OCI-LY7 (cell line): ENCODE measurements at regions not wholly inside any gene's neighbourhood (a gene's known extent, or its start where the extent isn't known, plus 50 kb on each side); places are given as distances from the start of the nearest gene placed in this dataset.

Experiments
- BruUV-seq: library from RNA; stranded (reverse); fragments of 400-500 nt; replicated peaks from 2 replicates; lab custom pipeline; 2021; lab: Mats Ljungman, UMichigan
- CTCF ChIA-PET: fragments of 300-600 bp; sonication (Branson Sonifier 250); formaldehyde crosslinking; loops from one replicate; lab custom pipeline; 2022; ENCODE audit warnings: antibody characterized with exemption; ENCODE audit not compliant: unreplicated experiment; lab: Charles Lee
- POLR2A ChIA-PET: fragments of 300-600 bp; sonication (Branson Sonifier 250); formaldehyde crosslinking; loops from one replicate; lab custom pipeline; 2022; ENCODE audit warnings: antibody characterized with exemption; lab: Charles Lee
- DNase-seq: peaks from one replicate; pipeline ENCODE4 v3.0.0-alpha.2; 2015; ENCODE audit warnings: low spot score
- H2AFZ ChIP-seq: fragments of 200-600 bp; sonication (generic), shearing (Covaris generic); 2 replicates; pipeline ENCODE4 v1.6.1; 2014; ENCODE audit warnings: mild to moderate bottlenecking, antibody characterized with exemption, low read length, moderate library complexity
- H3K27ac ChIP-seq: fragments of 200-600 bp; sonication (generic); 2 replicates; pipeline ENCODE4 v1.5.1; 2014; ENCODE audit warnings: mixed run types, low read depth, mild to moderate bottlenecking, moderate library complexity, low read length, inconsistent platforms; ENCODE audit not compliant: poor library complexity, severe bottlenecking
- H3K36me3 ChIP-seq: fragments of 200-600 bp; sonication (generic); 2 replicates; pipeline ENCODE4 v1.6.1; 2014; ENCODE audit warnings: mild to moderate bottlenecking, antibody characterized with exemption, low read length, moderate library complexity, mixed read lengths; ENCODE audit not compliant: insufficient read depth
- H3K4me1 ChIP-seq: fragments of 200-600 bp; sonication (generic); 2 replicates; pipeline ENCODE4 v1.5.1; 2014; ENCODE audit warnings: mild to moderate bottlenecking, low read length; ENCODE audit not compliant: insufficient read depth, poor library complexity, severe bottlenecking
- H3K4me2 ChIP-seq: fragments of 200-600 bp; sonication (generic); 2 replicates; pipeline ENCODE4 v1.6.1; 2014; ENCODE audit warnings: mild to moderate bottlenecking, low read length
- H3K4me3 ChIP-seq: fragments of 200-600 bp; sonication (generic); 2 replicates; pipeline ENCODE4 v1.5.1; 2014; ENCODE audit warnings: mild to moderate bottlenecking, low read depth, low read length; ENCODE audit not compliant: poor library complexity, severe bottlenecking
- H3K79me2 ChIP-seq: fragments of 200-600 bp; sonication (generic); 2 replicates; pipeline ENCODE4 v1.6.1; 2016; ENCODE audit warnings: low read depth, mild to moderate bottlenecking, low read length, moderate library complexity, mixed read lengths; ENCODE audit not compliant: insufficient read depth
- H3K9me2 ChIP-seq: fragments of 200-600 bp; sonication (generic); 2 replicates; pipeline ENCODE4 v1.6.1; 2016; ENCODE audit warnings: mild to moderate bottlenecking, low read length, mixed read lengths; ENCODE audit not compliant: insufficient read depth
- H3K9me3 ChIP-seq: fragments of 200-600 bp; sonication (generic); 2 replicates; pipeline ENCODE4 v1.6.1; 2014; ENCODE audit warnings: mild to moderate bottlenecking, mixed run types, low read length, mixed read lengths
- H4K20me1 ChIP-seq: fragments of 200-600 bp; sonication (generic); 2 replicates; pipeline ENCODE4 v1.6.1; 2014; ENCODE audit warnings: mild to moderate bottlenecking, antibody characterized with exemption, low read length, moderate library complexity, mixed read lengths; ENCODE audit not compliant: insufficient read depth
- CTCF ChIP-seq: fragments of 200-600 bp; sonication (generic); conservative IDR thresholded peaks from 2 replicates; pipeline ENCODE4 v1.5.1; 2014; ENCODE audit warnings: mild to moderate bottlenecking, antibody characterized with exemption, low read length, moderate library complexity, mixed read lengths
- EZH2phosphoT487 ChIP-seq: fragments of 200-600 bp; sonication (generic); IDR thresholded peaks from 2 replicates; pipeline ENCODE4 v1.6.1; 2018; ENCODE audit warnings: low read depth, borderline replicate concordance, mild to moderate bottlenecking, mixed run types, antibody characterized with exemption, low read length, moderate library complexity, mixed read lengths
- intact Hi-C: fragments of 100-400 bp; cut with micrococcal nuclease; formaldehyde crosslinking; loops from one replicate; pipeline ENCODE4 v1.10.0; 2022; ENCODE audit not compliant: unreplicated experiment

- CTCF ChIA-PET, result no interaction called here
- Histone ChIP-seq H3K36me3 (no peaks in the 10 kb centered on the region), H4K20me1 (no peaks in the 10 kb centered on the region), H3K79me2 (no peaks in the 10 kb centered on the region), H3K4me1 (no peaks in the 10 kb centered on the region), H3K4me2 (no peak overlapping the region), H3K4me3 (no peak overlapping the region), H2AFZ (no peak overlapping the region), H3K9me2 (no peaks in the 10 kb centered on the region), H3K27ac (no peak overlapping the region), H3K9me3 (no peaks in the 10 kb centered on the region)
- intact Hi-C loops, result no loop called here
- no TSS peak for BruUV-seq
- TF ChIP-seq CTCF (no peak), EZH2phosphoT487 (no peak)
- POLR2A ChIA-PET, result no interaction called here
- no peak for DNase-seq
These were observed 126.1 kb downstream of the DISP1 start for GRCh38 chr1:222940906-222941305.

DNA sequence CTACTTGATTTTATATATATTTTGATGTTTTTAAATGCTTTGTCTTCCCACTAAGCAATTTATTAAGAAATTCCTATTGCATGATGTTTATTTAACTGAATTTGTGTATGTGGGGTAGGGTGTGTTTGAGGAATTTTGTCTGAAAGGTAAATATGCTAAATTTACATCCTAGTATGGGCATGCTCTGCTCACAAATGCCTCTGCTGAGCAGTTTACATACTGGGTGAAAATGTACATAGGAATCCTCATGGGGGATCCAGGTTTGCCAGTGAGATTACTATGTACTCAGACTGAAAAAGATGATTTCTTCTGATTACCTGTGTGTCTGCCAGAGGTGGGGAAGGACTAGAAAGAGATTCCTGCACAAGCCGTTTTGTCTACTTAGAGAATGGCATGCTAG lies 126.6 kb downstream of the DISP1 start:
- no TSS peak for BruUV-seq
- POLR2A ChIA-PET, result no interaction called here

DNA sequence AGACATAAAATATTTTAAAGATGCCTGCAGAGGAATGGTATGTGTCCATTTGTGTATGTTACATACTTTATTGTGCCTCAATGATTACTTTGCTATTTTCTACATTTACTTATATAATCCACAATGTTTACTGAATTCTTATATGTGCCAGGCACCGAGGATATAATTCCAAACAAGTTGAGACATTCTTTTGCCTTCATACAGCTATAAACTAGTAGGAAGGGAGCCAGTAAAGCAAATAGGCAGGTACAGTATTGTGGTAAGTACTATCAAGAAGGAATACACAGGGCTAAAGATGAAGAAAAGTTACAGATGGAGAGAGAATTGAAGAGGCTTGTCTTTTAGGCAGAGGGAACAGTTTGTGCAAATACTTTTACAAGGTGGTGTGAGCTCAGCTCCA lies 131.6 kb downstream of the DISP1 start:
- BruUV-seq, result no TSS peak
- no peak for TF ChIP-seq EZH2phosphoT487
- no peak for TF ChIP-seq CTCF
- H3K9me2 ChIP-seq, result no peaks in the 10 kb centered on the region
- no peak overlapping the region for H3K4me3 ChIP-seq
- H2AFZ ChIP-seq, result no peak overlapping the region
- POLR2A ChIA-PET, result no interaction called here
- H3K36me3 ChIP-seq, result no peaks in the 10 kb centered on the region
- no peaks in the 10 kb centered on the region for H3K4me1 ChIP-seq
- no peaks in the 10 kb centered on the region for H3K9me3 ChIP-seq
- intact Hi-C loops, result no loop called here
- no peaks in the 10 kb centered on the region for H4K20me1 ChIP-seq
- no peak overlapping the region for H3K27ac ChIP-seq
- no peak for DNase-seq
- no peak overlapping the region for H3K4me2 ChIP-seq
- CTCF ChIA-PET, result no interaction called here
- H3K79me2 ChIP-seq, result no peaks in the 10 kb centered on the region

More for the DNA sequence above, 126.6 kb downstream of the DISP1 start:
- no peak for DNase-seq
- H3K9me2 ChIP-seq, result no peaks in the 10 kb centered on the region
- H3K4me3 ChIP-seq, result no peak overlapping the region
- no peaks in the 10 kb centered on the region for H3K4me1 ChIP-seq
- no peaks in the 10 kb centered on the region for H3K79me2 ChIP-seq
- no peaks in the 10 kb centered on the region for H4K20me1 ChIP-seq
- TF ChIP-seq CTCF (no peak), EZH2phosphoT487 (no peak)
- H2AFZ ChIP-seq, result no peak overlapping the region
- H3K4me2 ChIP-seq, result no peak overlapping the region
- CTCF ChIA-PET, result no interaction called here
- no peaks in the 10 kb centered on the region for H3K9me3 ChIP-seq
- intact Hi-C loops, result no loop called here
- H3K27ac ChIP-seq, result no peak overlapping the region
- H3K36me3 ChIP-seq, result no peaks in the 10 kb centered on the region
